ENCODE measurements at regions not wholly inside any gene's neighbourhood (a gene's known extent, or its start where the extent isn't known, plus 50 kb on each side); places are given as distances from the start of the nearest gene placed in this dataset.

DNA sequence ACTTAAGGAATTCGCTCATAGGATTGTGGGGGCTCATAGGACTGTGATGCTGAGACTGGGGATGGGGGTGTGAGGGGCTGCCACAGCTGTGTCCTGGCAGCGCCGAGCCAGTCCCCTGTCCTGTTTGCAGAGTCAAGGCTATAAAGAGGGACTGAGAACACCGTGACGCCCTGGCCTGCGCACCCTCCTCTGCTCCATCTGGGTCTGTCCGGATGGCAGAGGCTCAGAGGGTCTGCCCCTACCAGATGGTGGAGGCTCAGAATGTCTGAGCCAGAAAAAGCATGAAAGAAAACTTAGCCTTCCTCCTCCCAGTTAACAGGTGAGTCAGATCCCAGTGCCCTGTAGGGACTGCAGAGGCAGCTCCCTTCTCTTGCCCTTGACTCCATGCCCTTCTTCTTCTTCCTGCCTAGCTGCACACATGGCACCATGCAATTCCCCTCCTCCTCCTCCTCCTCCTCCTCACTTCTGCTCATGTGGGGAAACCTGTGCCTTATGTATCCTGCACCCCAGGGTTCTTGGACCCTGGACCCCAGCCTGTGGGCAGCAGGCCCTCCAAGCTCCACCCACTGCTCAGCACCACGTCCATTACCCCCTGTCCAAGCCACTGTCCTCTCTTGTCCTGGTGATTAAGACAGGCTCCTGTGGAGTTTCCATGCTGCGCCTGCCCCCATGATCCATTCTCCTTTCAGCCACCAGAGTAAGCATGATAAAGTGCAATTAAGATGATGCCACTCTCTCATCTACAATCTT lies 410.0 kb upstream of the SULF2 start:
- Histone ChIP-seq H3K36me3 (no peaks in the 10 kb centered on the region), H3K27me3 (no peaks in the 10 kb centered on the region), H3K4me3 (no peak overlapping the region), H3K4me1 (peaks cover 0 to 4% of the 10 kb centered on the region in 2 donors), H3K27ac (no peak overlapping the region), H3K9me3 (no peaks in the 10 kb centered on the region)
- TF ChIP-seq, protein P1, sequence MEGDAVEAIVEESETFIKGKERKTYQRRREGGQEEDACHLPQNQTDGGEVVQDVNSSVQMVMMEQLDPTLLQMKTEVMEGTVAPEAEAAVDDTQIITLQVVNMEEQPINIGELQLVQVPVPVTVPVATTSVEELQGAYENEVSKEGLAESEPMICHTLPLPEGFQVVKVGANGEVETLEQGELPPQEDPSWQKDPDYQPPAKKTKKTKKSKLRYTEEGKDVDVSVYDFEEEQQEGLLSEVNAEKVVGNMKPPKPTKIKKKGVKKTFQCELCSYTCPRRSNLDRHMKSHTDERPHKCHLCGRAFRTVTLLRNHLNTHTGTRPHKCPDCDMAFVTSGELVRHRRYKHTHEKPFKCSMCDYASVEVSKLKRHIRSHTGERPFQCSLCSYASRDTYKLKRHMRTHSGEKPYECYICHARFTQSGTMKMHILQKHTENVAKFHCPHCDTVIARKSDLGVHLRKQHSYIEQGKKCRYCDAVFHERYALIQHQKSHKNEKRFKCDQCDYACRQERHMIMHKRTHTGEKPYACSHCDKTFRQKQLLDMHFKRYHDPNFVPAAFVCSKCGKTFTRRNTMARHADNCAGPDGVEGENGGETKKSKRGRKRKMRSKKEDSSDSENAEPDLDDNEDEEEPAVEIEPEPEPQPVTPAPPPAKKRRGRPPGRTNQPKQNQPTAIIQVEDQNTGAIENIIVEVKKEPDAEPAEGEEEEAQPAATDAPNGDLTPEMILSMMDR (IDR thresholded peaks at IDR 0.05): no peak
- TF ChIP-seq POLR2A (IDR thresholded peaks at IDR 0.05): no peak
- intact Hi-C loops (cut with DNase I; ENCODE audit: low total_unique reads): no loop called here
- no peak for DNase-seq

DNA sequence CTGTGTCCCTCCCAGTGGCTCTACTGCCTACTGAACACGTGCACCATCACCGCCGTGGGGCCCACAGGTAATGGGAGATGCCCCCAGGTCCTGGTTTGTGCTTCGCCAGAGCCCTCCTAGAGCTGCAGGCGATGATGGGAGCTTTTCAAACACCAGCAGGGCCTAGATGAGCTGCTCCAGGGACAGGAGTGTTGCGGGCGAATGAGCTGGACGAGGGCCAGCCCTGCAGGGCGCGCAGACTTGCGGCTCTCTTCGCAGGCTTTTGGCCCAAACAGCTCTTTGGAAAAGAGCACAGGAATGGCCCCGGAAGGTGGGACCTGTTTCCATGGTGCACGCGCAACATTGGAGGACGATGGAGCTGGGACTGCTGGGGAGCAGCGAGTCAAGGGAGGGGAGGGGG lies 409.3 kb upstream of the SULF2 start:
- DNase-seq: no peak
- no peak overlapping the region for H3K4me3 ChIP-seq
- no peak for TF ChIP-seq POLR2A (IDR thresholded peaks at IDR 0.05)
- TF ChIP-seq, protein P1 (IDR thresholded peaks at IDR 0.05): no peak
- no peak overlapping the region for H3K27ac ChIP-seq
- no peaks in the 10 kb centered on the region for H3K4me1 ChIP-seq
- no peaks in the 10 kb centered on the region for H3K27me3 ChIP-seq
- H3K9me3 ChIP-seq: no peaks in the 10 kb centered on the region
- intact Hi-C loops (cut with DNase I; ENCODE audit: low total_unique reads): no loop called here
- no peaks in the 10 kb centered on the region for H3K36me3 ChIP-seq

DNA sequence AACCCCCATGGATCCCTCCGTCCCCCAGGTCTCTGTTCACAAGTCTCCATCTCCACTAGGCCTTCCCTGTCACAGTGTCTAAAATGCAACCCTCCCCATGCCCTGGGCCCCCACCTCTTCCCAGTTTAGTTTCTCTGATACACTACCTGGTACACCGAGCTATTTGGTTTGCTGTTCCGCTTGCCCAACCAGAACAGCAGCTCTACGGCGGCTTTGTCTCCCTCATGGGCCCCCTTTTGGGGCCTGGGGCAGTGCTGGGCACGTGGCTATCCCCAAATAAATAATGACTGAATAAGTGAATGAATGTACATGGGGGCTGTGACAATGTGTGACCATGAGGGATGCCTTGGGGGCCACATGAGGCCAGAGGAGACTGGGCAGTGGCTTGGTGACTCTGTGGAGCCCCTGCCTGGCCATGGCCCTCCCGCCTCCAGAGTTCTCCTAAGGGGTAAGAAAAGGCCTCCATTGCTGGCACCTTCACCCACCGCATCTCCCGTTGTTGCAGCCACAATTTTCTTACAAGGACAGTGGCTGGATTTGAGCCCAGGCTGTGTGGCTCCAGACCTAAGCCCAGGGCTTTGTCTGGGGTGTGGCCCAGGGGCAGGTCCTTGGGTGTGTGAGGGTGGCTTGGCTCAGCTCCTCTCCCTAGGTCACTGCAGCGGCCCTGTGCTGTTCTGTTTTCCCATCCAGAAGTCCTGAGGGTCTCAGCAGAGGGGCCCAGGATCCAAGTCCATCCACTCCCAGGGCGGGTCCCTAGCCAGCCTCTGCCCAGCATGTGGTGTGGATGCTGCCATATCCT lies 408.5 kb upstream of the SULF2 start:
- DNase-seq: no peak
- Histone ChIP-seq H3K4me3 (no peak overlapping the region), H3K9me3 (no peaks in the 10 kb centered on the region), H3K27ac (no peak overlapping the region), H3K36me3 (no peaks in the 10 kb centered on the region), H3K27me3 (no peaks in the 10 kb centered on the region), H3K4me1 (no peaks in the 10 kb centered on the region)
- TF ChIP-seq, protein P1 (IDR thresholded peaks at IDR 0.05): no peak
- TF ChIP-seq POLR2A (IDR thresholded peaks at IDR 0.05): no peak
- intact Hi-C loops (cut with DNase I; ENCODE audit: low total_unique reads): no loop called here

DNA sequence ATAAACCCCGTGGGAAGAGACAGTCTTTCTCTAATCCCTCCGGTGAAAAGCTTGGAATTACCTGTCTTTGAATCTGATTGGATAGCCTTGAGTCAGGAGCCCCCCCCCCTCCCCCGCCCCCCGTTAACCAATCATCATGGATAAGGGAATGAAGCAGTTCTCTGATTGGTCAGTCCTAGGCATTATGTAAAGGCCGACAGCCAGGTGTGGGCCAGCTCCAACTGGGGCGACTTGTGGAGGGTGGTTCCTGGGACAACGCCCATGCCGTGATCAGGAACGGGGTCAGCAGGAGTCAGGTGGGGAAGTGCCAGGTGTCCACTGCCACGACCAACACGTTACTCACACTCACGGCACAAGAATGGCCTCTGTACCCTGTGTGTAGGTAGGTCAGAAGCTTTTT lies 406.8 kb upstream of the SULF2 start:
- TF ChIP-seq, protein P1 (IDR thresholded peaks at IDR 0.05): no peak
- TF ChIP-seq POLR2A (IDR thresholded peaks at IDR 0.05): no peak
- H3K4me1 ChIP-seq: peaks cover 0 to under 1% of the 10 kb centered on the region in 2 donors
- intact Hi-C loops (cut with DNase I; ENCODE audit: low total_unique reads): no loop called here
- no peaks in the 10 kb centered on the region for H3K27me3 ChIP-seq
- no peaks in the 10 kb centered on the region for H3K36me3 ChIP-seq
- DNase-seq: no peak
- H3K4me3 ChIP-seq: no peak overlapping the region
- no peak overlapping the region for H3K27ac ChIP-seq
- no peaks in the 10 kb centered on the region for H3K9me3 ChIP-seq

DNA sequence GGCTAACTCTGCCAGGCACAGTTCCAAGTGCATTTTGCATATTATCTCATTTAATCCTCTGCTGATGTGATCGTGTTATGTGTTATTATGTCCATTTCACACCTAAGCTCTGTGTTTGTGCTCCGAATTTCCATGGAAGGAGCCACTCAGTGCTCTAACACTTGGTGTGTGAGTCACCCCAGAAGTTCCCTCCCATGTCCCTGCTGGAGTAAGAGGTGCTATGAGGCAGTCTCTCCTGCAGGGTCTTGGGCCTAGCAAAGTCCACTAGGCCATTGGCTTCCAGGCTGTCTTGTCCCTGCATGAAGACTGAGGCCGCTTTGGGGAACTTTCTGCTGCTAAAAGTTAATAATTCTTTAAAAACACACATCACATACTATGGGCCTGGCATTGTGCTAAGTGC lies 405.9 kb upstream of the SULF2 start:
- intact Hi-C loops (cut with DNase I; ENCODE audit: low total_unique reads): no loop called here
- no peaks in the 10 kb centered on the region for H3K36me3 ChIP-seq
- H3K27ac ChIP-seq: no peak overlapping the region
- no peak overlapping the region for H3K4me3 ChIP-seq
- TF ChIP-seq, protein P1 (IDR thresholded peaks at IDR 0.05): no peak
- no peak for TF ChIP-seq POLR2A (IDR thresholded peaks at IDR 0.05)
- no peaks in the 10 kb centered on the region for H3K27me3 ChIP-seq
- no peak for DNase-seq
- H3K9me3 ChIP-seq: no peaks in the 10 kb centered on the region
- peaks cover 0 to 3% of the 10 kb centered on the region in 2 donors for H3K4me1 ChIP-seq
